B cell (primary cell): ENCODE measurements at regions not wholly inside any gene's neighbourhood (a gene's known extent, or its start where the extent isn't known, plus 50 kb on each side); places are given as distances from the start of the nearest gene placed in this dataset.

ENCODE experiments used
- ATAC-seq: fragments of 200-7000 bp; cut with Tn5 transposase; one replicate; pipeline ENCODE4 v1.10.0; 2021; ENCODE audit warnings: low read depth, mild to moderate bottlenecking, moderate number of reproducible peaks, moderate library complexity
- CTCF ChIA-PET: fragments of 350-600 bp; sonication (Branson Sonifier 250); formaldehyde crosslinking; loops from one replicate; lab custom pipeline; 2021; ENCODE audit warnings: antibody characterized with exemption, inconsistent platforms; lab: Charles Lee
- POLR2A ChIA-PET: fragments of 350-600 bp; sonication (Branson Sonifier 250); formaldehyde crosslinking; loops from one replicate; lab custom pipeline; 2021; ENCODE audit warnings: antibody characterized with exemption; lab: Charles Lee
- DNase-seq: peaks from one replicate; pipeline ENCODE4 v3.0.0; 2013
- H2AFZ ChIP-seq: 2 replicates; pipeline ENCODE4 v1.6.1; 2012; ENCODE audit warnings: mild to moderate bottlenecking, low read depth, low read length; ENCODE audit not compliant: insufficient read depth, poor library complexity, severe bottlenecking
- H3K27ac ChIP-seq, 2 donors: 1 replicate in 1 of 2; 2 replicates in 1 of 2; pipeline ENCODE4 v1.5.1; 2012 to 2013; ENCODE audit warnings: low read length in 2 of 2, mild to moderate bottlenecking in 2 of 2, moderate library complexity in 1 of 2
- H3K27me3 ChIP-seq, 4 experiments: fragments of 200-600 bp in 1 of 4; sonication (generic) in 1 of 4; replicated peaks in 1 of 4; 1 replicate in 2 of 4; 2 replicates in 2 of 4; pipeline versions ENCODE4 v1.6.1 to v1.7.0; 2013 to 2016; ENCODE audit warnings: low read length in 3 of 4, mild to moderate bottlenecking in 2 of 4, mixed read lengths in 1 of 4, moderate library complexity in 1 of 4; ENCODE audit not compliant: insufficient read depth in 4 of 4, control insufficient read depth in 3 of 4; ENCODE audit errors: control extremely low read depth in 1 of 4
- H3K36me3 ChIP-seq, 2 experiments: replicated peaks in 1 of 2; 1 replicate in 1 of 2; 2 replicates in 1 of 2; pipeline versions ENCODE4 v1.6.1 to v1.7.1; 2013; ENCODE audit warnings: low read length in 1 of 2; ENCODE audit not compliant: insufficient read depth in 2 of 2, control insufficient read depth in 1 of 2; ENCODE audit errors: control extremely low read depth in 1 of 2, extremely low read depth in 1 of 2
- H3K4me1 ChIP-seq, 2 donors: fragments of 200-600 bp in 1 of 2; sonication (generic) in 1 of 2; 1 replicate in 1 of 2; 2 replicates in 1 of 2; pipeline versions ENCODE4 v1.5.1 to v1.6.1; 2013 to 2017; ENCODE audit warnings: low read length in 2 of 2; ENCODE audit not compliant: control insufficient read depth in 2 of 2, insufficient read depth in 2 of 2
- H3K4me2 ChIP-seq: replicated peaks from 2 replicates; pipeline ENCODE3; 2012; ENCODE audit warnings: mild to moderate bottlenecking, low read depth, low read length; ENCODE audit not compliant: poor library complexity, severe bottlenecking
- H3K4me3 ChIP-seq, 5 experiments: fragments of 200-600 bp in 1 of 5; sonication (generic) in 1 of 5; 1 replicate in 3 of 5; 2 replicates in 2 of 5; pipeline versions ENCODE4 v1.5.1 to v1.7.0; 2011 to 2016; ENCODE audit warnings: low read length in 4 of 5, mild to moderate bottlenecking in 4 of 5, low read depth in 2 of 5, control low read depth in 1 of 5, moderate library complexity in 1 of 5; ENCODE audit not compliant: insufficient read depth in 1 of 5; ENCODE audit errors: control extremely low read depth in 1 of 5, extremely low read depth in 1 of 5
- H3K79me2 ChIP-seq: fragments of 200-600 bp; sonication (generic); one replicate; pipeline ENCODE4 v1.6.0; 2016; ENCODE audit warnings: low read length; ENCODE audit not compliant: control insufficient read depth, insufficient read depth
- H3K9ac ChIP-seq: fragments of 200-600 bp; sonication (generic); 2 replicates; pipeline ENCODE4 v1.6.1; 2017; ENCODE audit warnings: mild to moderate bottlenecking, low read length, moderate library complexity
- H3K9me3 ChIP-seq, 3 donors: one replicate each; pipeline versions ENCODE4 v1.6.1 to v1.7.1; 2013; ENCODE audit warnings: low read length in 2 of 3; ENCODE audit not compliant: control insufficient read depth in 2 of 3, insufficient read depth in 1 of 3; ENCODE audit errors: control extremely low read depth in 1 of 3
- H4K20me1 ChIP-seq: 2 replicates; pipeline ENCODE4 v1.6.0; 2012; ENCODE audit warnings: mild to moderate bottlenecking, low read length; ENCODE audit not compliant: insufficient read depth, control insufficient read depth, poor library complexity, severe bottlenecking
- H3K27ac Mint-ChIP-seq: one replicate; pipeline ENCODE4 v1.8.0; 2021; ENCODE audit warnings: mixed read lengths
- H3K27me3 Mint-ChIP-seq: one replicate; pipeline ENCODE4 v1.8.0; 2021; ENCODE audit warnings: mixed read lengths
- H3K4me1 Mint-ChIP-seq: one replicate; pipeline ENCODE4 v1.8.0; 2021; ENCODE audit warnings: mixed read lengths
- H3K4me3 Mint-ChIP-seq: one replicate; pipeline ENCODE4 v1.8.0; 2021; ENCODE audit warnings: mixed read lengths
- H3K9me3 Mint-ChIP-seq: one replicate; pipeline ENCODE4 v1.8.0; 2022; ENCODE audit warnings: mixed read lengths; ENCODE audit not compliant: insufficient read depth
- EZH2 ChIP-seq: IDR thresholded peaks from 2 replicates; pipeline ENCODE4 v1.6.1; 2012; ENCODE audit warnings: borderline replicate concordance, low read depth, mild to moderate bottlenecking, moderate library complexity, low read length; ENCODE audit not compliant: insufficient read depth, poor library complexity, severe bottlenecking
- WGBS: methylation state at CpG from one replicate; pipeline ENCODE4 v1.1.5; 2013; ENCODE audit warnings: missing lambda C conversion rate; ENCODE audit not compliant: insufficient coverage; 5-methylcytosine and 5-hydroxymethylcytosine counted together
- intact Hi-C: fragments of 100-400 bp; cut with micrococcal nuclease; formaldehyde crosslinking; loops from one replicate; pipeline ENCODE4 v1.10.0; 2022
- TF ChIP-seq, protein P1 (sequence below): fragments of 200-600 bp; IDR thresholded peaks from one replicate; pipeline ENCODE4 v1.8.0; 2022; ENCODE audit warnings: antibody characterized with exemption, mild to moderate bottlenecking

DNA sequence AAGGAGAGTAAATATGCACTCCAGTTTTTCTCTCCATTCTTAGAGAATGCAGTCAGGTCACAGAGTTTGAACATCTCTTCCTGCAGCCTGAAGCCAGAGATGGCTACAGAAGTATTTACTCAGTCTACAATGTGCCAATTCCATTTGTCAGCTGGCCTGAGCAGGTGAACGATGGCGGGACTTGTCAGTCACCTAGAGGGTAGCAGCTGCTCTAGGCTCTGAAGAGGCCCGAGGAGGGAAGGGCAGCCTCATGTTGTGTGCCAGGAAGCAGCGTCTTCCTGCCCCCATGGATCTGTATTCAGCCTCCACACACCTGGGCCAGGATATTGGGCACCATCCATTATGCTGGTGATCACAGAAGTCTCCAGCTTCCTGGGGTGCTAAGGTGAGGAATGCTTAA, 316.7 kb upstream of the CHAC2 start:
- DNase-seq (no peak), ATAC-seq (no peak)
- intact Hi-C loops, result no loop called here
- H4K20me1 ChIP-seq, result no peaks in the 10 kb centered on the region
- H3K9me3 ChIP-seq, result no peaks in the 10 kb centered on the region
- no peaks in the 10 kb centered on the region for H3K27me3 Mint-ChIP-seq
- no peak overlapping the region for H3K9ac ChIP-seq
- no peaks in the 10 kb centered on the region for H3K4me1 ChIP-seq
- 85% methylated on average over 4 of the region's 4 CpGs for WGBS
- no peak overlapping the region for H2AFZ ChIP-seq
- no peak overlapping the region for H3K4me3 Mint-ChIP-seq
- H3K4me3 ChIP-seq, result no peak overlapping the region
- no peaks in the 10 kb centered on the region for H3K36me3 ChIP-seq
- H3K27ac Mint-ChIP-seq, result no peak overlapping the region
- H3K79me2 ChIP-seq, result no peaks in the 10 kb centered on the region
- ChIA-PET POLR2A (no interaction called here), CTCF (no interaction called here)
- H3K4me1 Mint-ChIP-seq, result no peaks in the 10 kb centered on the region
- no peak for TF ChIP-seq EZH2
- TF ChIP-seq, protein P1, sequence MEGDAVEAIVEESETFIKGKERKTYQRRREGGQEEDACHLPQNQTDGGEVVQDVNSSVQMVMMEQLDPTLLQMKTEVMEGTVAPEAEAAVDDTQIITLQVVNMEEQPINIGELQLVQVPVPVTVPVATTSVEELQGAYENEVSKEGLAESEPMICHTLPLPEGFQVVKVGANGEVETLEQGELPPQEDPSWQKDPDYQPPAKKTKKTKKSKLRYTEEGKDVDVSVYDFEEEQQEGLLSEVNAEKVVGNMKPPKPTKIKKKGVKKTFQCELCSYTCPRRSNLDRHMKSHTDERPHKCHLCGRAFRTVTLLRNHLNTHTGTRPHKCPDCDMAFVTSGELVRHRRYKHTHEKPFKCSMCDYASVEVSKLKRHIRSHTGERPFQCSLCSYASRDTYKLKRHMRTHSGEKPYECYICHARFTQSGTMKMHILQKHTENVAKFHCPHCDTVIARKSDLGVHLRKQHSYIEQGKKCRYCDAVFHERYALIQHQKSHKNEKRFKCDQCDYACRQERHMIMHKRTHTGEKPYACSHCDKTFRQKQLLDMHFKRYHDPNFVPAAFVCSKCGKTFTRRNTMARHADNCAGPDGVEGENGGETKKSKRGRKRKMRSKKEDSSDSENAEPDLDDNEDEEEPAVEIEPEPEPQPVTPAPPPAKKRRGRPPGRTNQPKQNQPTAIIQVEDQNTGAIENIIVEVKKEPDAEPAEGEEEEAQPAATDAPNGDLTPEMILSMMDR, result no peak
- H3K27ac ChIP-seq, result no peak overlapping the region
- no peaks in the 10 kb centered on the region for H3K27me3 ChIP-seq
- H3K9me3 Mint-ChIP-seq, result no peaks in the 10 kb centered on the region
- no peak overlapping the region for H3K4me2 ChIP-seq

DNA sequence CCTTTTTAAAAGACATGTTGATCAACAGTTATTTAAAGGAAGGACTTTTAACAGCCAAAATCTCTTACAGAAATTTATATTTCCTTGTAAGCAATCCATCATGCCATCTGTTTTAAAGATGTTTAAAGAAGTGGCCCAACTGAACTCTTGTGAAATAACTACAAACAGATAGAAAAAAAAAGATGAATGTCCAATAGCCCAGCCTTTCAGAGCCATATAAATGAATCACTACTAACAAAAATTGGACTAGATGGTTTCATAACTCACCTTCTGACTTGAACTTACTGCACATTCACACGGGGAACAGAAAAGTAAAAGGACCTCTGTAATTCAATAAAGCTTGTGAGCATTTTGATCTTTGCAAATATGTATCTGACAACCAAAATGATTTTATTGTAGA, 319.0 kb upstream of the CHAC2 start:
- Mint-ChIP-seq H3K9me3 (no peaks in the 10 kb centered on the region), H3K4me1 (no peaks in the 10 kb centered on the region), H3K4me3 (no peak overlapping the region), H3K27me3 (no peaks in the 10 kb centered on the region), H3K27ac (no peak overlapping the region)
- H3K27ac ChIP-seq, result no peak overlapping the region
- H3K9ac ChIP-seq, result no peak overlapping the region
- H3K27me3 ChIP-seq, result no peaks in the 10 kb centered on the region
- H3K36me3 ChIP-seq, result no peaks in the 10 kb centered on the region
- CTCF ChIA-PET, result no interaction called here
- intact Hi-C loops, result no loop called here
- POLR2A ChIA-PET, result no interaction called here
- H2AFZ ChIP-seq, result no peak overlapping the region
- H3K4me1 ChIP-seq, result no peaks in the 10 kb centered on the region
- H3K4me3 ChIP-seq, result no peak overlapping the region
- no CpG with 5 or more reads among the region's 1 CpG for WGBS
- no peaks in the 10 kb centered on the region for H3K79me2 ChIP-seq
- no peaks in the 10 kb centered on the region for H3K9me3 ChIP-seq
- H3K4me2 ChIP-seq, result no peak overlapping the region
- ATAC-seq (no peak), DNase-seq (no peak)
- H4K20me1 ChIP-seq, result no peaks in the 10 kb centered on the region
- TF ChIP-seq, protein P1, result no peak
- no peak for TF ChIP-seq EZH2
